ENCODE measurements at regions not wholly inside any gene's neighbourhood (a gene's known extent, or its start where the extent isn't known, plus 50 kb on each side); places are given as distances from the start of the nearest gene placed in this dataset.

GRCh38 chr4:187598196-187598595 lies 397.4 kb upstream of the ZFP42 start:
- DNase-seq (ENCODE audit: low spot score) = no peak

- peak; percentile 28 for DNase-seq (ENCODE audit: low spot score)
These were observed 393.1 kb upstream of the ZFP42 start for GRCh38 chr4:187602339-187603092.

- DNase-seq (ENCODE audit: low spot score) = no peak
These were observed 392.2 kb upstream of the ZFP42 start for GRCh38 chr4:187603093-187604025.

- DNase-seq (ENCODE audit: low spot score) = no peak
These were observed 390.6 kb upstream of the ZFP42 start for GRCh38 chr4:187604984-187605383.

- DNase-seq (ENCODE audit: low spot score) = peak; percentile 88
These were observed 389.0 kb upstream of the ZFP42 start for GRCh38 chr4:187606581-187606980.

- no peak for DNase-seq (ENCODE audit: low spot score)
These were observed 387.6 kb upstream of the ZFP42 start for GRCh38 chr4:187608001-187608421.

GRCh38 chr4:187612301-187612700 lies 383.3 kb upstream of the ZFP42 start:
- no peak for DNase-seq (ENCODE audit: low spot score)

- no peak for DNase-seq (ENCODE audit: low spot score)
These were observed 382.3 kb upstream of the ZFP42 start for GRCh38 chr4:187613089-187613839.

- no peak for DNase-seq (ENCODE audit: low spot score)
These were observed 379.6 kb upstream of the ZFP42 start for GRCh38 chr4:187615972-187616371.

- no peak for DNase-seq (ENCODE audit: low spot score)
These were observed 378.5 kb upstream of the ZFP42 start for GRCh38 chr4:187617113-187617512.

- DNase-seq (ENCODE audit: low spot score) = no peak
These were observed 376.8 kb upstream of the ZFP42 start for GRCh38 chr4:187618701-187619281.

GRCh38 chr4:187619319-187619718 lies 376.3 kb upstream of the ZFP42 start:
- no peak for DNase-seq (ENCODE audit: low spot score)

- DNase-seq (ENCODE audit: low spot score) = no peak
These were observed 363.1 kb upstream of the ZFP42 start for GRCh38 chr4:187632260-187632995.

GRCh38 chr4:187633245-187633644 lies 362.3 kb upstream of the ZFP42 start:
- no peak for DNase-seq (ENCODE audit: low spot score)

GRCh38 chr4:187656959-187657358 lies 338.6 kb upstream of the ZFP42 start:
- DNase-seq (ENCODE audit: low spot score) = no peak

GRCh38 chr4:187663076-187663475 lies 332.5 kb upstream of the ZFP42 start:
- peak; percentile 22 for DNase-seq (ENCODE audit: low spot score)

- DNase-seq (ENCODE audit: low spot score) = no peak
These were observed 331.6 kb upstream of the ZFP42 start for GRCh38 chr4:187664011-187664410.

- DNase-seq (ENCODE audit: low spot score) = no peak
These were observed 330.5 kb upstream of the ZFP42 start for GRCh38 chr4:187665086-187665485.

GRCh38 chr4:187666034-187666433 lies 329.5 kb upstream of the ZFP42 start:
- no peak for DNase-seq (ENCODE audit: low spot score)

GRCh38 chr4:187666697-187667494 lies 328.7 kb upstream of the ZFP42 start:
- no peak for DNase-seq (ENCODE audit: low spot score)

All from COLO829 (cell line).